Mesothelial cell of epicardium (in vitro differentiated cells): ENCODE measurements at regions not wholly inside any gene's neighbourhood (a gene's known extent, or its start where the extent isn't known, plus 50 kb on each side); places are given as distances from the start of the nearest gene placed in this dataset.

Experiments
- DNase-seq, 2 experiments: peaks; one replicate each; pipeline ENCODE4 v3.0.0; 2021; ENCODE audit warnings: low spot score in 2 of 2; ENCODE audit not compliant: unreplicated experiment in 2 of 2
- H3K27ac Mint-ChIP-seq: 2 replicates; pipeline ENCODE4 v1.8.0; 2021; ENCODE audit warnings: mixed read lengths
- H3K27me3 Mint-ChIP-seq: 2 replicates; pipeline ENCODE4 v1.8.0; 2021; ENCODE audit warnings: low read depth, mixed read lengths
- H3K36me3 Mint-ChIP-seq: 2 replicates; pipeline ENCODE4 v1.8.0; 2021; ENCODE audit warnings: mixed read lengths
- H3K4me1 Mint-ChIP-seq: 2 replicates; pipeline ENCODE4 v1.8.0; 2021; ENCODE audit warnings: mixed read lengths
- H3K4me3 Mint-ChIP-seq: 2 replicates; pipeline ENCODE4 v1.8.0; 2021; ENCODE audit warnings: mild to moderate bottlenecking, moderate library complexity, mixed read lengths
- H3K9me3 Mint-ChIP-seq: 2 replicates; pipeline ENCODE4 v1.8.0; 2021; ENCODE audit warnings: mixed read lengths
- CTCF ChIP-seq: fragments of 200-600 bp; sonication (generic); IDR thresholded peaks from one replicate; pipeline ENCODE4 v1.5.0; 2021; ENCODE audit warnings: antibody characterized with exemption; ENCODE audit not compliant: unreplicated experiment

GRCh38 chr7:54921116-54921515, 97.7 kb upstream of the EGFR start:
- H3K27ac Mint-ChIP-seq: no peak overlapping the region
- no peaks in the 10 kb centered on the region for H3K36me3 Mint-ChIP-seq
- no peak for DNase-seq
- no peak overlapping the region for H3K4me3 Mint-ChIP-seq
- TF ChIP-seq CTCF: no peak
- peaks cover 5% of the 10 kb centered on the region for H3K4me1 Mint-ChIP-seq
- peaks cover 12% of the 10 kb centered on the region for H3K27me3 Mint-ChIP-seq
- peaks cover 11% of the 10 kb centered on the region for H3K9me3 Mint-ChIP-seq

- no peak overlapping the region for H3K4me3 Mint-ChIP-seq
- H3K27ac Mint-ChIP-seq: no peak overlapping the region
- peaks cover 36% of the 10 kb centered on the region for H3K9me3 Mint-ChIP-seq
- peaks cover 4% of the 10 kb centered on the region for H3K27me3 Mint-ChIP-seq
- DNase-seq: no peak
- H3K36me3 Mint-ChIP-seq: no peaks in the 10 kb centered on the region
- H3K4me1 Mint-ChIP-seq: peaks cover 17% of the 10 kb centered on the region
- TF ChIP-seq CTCF: no peak
Measured at GRCh38 chr7:54931532-54931931, 87.3 kb upstream of the EGFR start.

DNA sequence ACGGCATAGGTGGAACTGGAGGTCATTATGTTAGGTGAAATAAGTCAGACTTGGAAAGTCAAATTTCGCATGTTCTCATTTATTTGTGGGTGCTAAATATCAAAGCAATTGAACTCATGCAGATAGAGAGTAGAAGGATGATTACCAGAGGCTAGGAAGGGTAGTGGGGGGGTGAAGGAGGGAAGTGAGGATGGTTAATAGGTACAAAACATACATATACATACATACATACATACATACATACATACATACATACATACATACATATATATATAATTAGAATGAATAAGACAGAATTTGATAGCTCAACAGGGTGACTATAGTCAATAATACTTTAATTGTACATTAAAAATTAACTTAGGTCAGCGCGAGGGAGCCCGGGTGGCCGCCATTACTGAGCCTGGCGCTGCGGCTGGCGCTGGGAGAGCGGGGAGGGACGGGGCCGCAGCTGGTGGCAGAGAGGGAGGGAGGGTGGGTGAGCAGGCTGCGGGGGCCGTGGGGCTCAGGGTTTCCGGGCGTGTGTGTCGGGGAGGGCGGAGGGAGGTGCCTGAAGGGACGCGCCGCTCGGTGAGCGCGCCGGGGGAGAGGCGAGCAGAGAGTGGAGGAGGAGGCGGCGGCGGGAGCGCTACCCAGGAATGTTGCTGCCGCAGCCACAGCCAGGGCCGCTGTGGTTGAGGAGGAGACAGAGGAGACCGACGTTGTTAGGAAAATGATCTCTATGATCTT, 85.8 kb upstream of the EGFR start:
- Mint-ChIP-seq H3K36me3 (no peaks in the 10 kb centered on the region), H3K4me1 (peaks cover 17% of the 10 kb centered on the region), H3K4me3 (peak overlapping the region; percentile 82), H3K9me3 (peaks cover 36% of the 10 kb centered on the region), H3K27me3 (peaks cover 10% of the 10 kb centered on the region), H3K27ac (peak overlapping the region; percentile 85)
- no peak for TF ChIP-seq CTCF
- peak; percentile 61 to 77 for DNase-seq

GRCh38 chr7:54933643-54934042, 85.2 kb upstream of the EGFR start:
- H3K36me3 Mint-ChIP-seq: no peaks in the 10 kb centered on the region
- H3K27ac Mint-ChIP-seq: peak overlapping the region; percentile 85
- peaks cover 33% of the 10 kb centered on the region for H3K9me3 Mint-ChIP-seq
- no peak for TF ChIP-seq CTCF
- no peak for DNase-seq
- peaks cover 17% of the 10 kb centered on the region for H3K4me1 Mint-ChIP-seq
- peaks cover 10% of the 10 kb centered on the region for H3K27me3 Mint-ChIP-seq
- H3K4me3 Mint-ChIP-seq: peak overlapping the region; percentile 82

- Mint-ChIP-seq H3K4me1 (peaks cover 6% of the 10 kb centered on the region), H3K9me3 (peaks cover 4% of the 10 kb centered on the region), H3K27me3 (peaks cover 9% of the 10 kb centered on the region), H3K27ac (no peak overlapping the region), H3K36me3 (no peaks in the 10 kb centered on the region), H3K4me3 (no peak overlapping the region)
- DNase-seq: no peak
- TF ChIP-seq CTCF: no peak
Measured at GRCh38 chr7:54940748-54941147, 78.1 kb upstream of the EGFR start.
